T-helper 17 cell (primary cell): ENCODE measurements at regions not wholly inside any gene's neighbourhood (a gene's known extent, or its start where the extent isn't known, plus 50 kb on each side); places are given as distances from the start of the nearest gene placed in this dataset.

Experiments used
- ATAC-seq: fragments of 150-1000 bp; cut with Tn5 transposase; 2 replicates; pipeline ENCODE4 v1.10.0; 2021; ENCODE audit warnings: mild to moderate bottlenecking, moderate library complexity
- DNase-seq, 3 donors: peaks; one replicate each; pipeline versions ENCODE4 v3.0.0 to v3.0.0-alpha.2; 2020 to 2021
- H3K9me3 ChIP-seq: one replicate; pipeline ENCODE4 v1.7.0; 2013; ENCODE audit warnings: low read length, mild to moderate bottlenecking; ENCODE audit not compliant: control insufficient read depth, poor library complexity, severe bottlenecking
- H3K27ac Mint-ChIP-seq: one replicate; pipeline ENCODE4 v1.8.0; 2022; ENCODE audit warnings: mild to moderate bottlenecking, moderate library complexity, mixed read lengths
- H3K27me3 Mint-ChIP-seq: one replicate; pipeline ENCODE4 v1.8.0; 2022; ENCODE audit warnings: mixed read lengths
- H3K36me3 Mint-ChIP-seq: one replicate; pipeline ENCODE4 v1.8.0; 2022; ENCODE audit warnings: low read depth, mixed read lengths
- H3K4me1 Mint-ChIP-seq: one replicate; pipeline ENCODE4 v1.8.0; 2022; ENCODE audit warnings: mild to moderate bottlenecking, mixed read lengths
- H3K4me3 Mint-ChIP-seq: one replicate; pipeline ENCODE4 v1.8.0; 2022; ENCODE audit warnings: mild to moderate bottlenecking, moderate library complexity, mixed read lengths

DNA sequence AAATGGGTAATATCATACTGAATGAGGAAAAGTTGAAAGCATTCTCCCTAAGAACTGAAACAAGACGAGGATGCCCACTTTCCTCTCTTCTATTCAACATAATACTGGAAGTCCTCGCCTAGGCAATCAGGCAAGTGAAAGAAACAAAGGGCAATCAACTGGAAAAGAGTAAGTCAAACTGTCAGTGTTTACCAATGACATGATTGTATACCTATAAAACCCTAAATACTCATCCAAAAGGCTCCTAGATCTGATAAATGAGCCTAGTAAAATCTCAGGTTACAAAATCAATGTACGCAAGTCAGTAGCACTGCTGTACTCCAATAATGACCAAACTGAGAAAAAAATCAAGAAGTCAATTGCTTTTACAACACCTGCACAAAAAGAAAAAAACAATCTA, 575.8 kb upstream of the PRMT6 start:
- no peaks in the 10 kb centered on the region for H3K9me3 ChIP-seq
- Mint-ChIP-seq H3K27ac (no peak overlapping the region), H3K4me3 (no peak overlapping the region), H3K4me1 (no peaks in the 10 kb centered on the region), H3K36me3 (no peaks in the 10 kb centered on the region), H3K27me3 (no peaks in the 10 kb centered on the region)
- DNase-seq (no peak), ATAC-seq (no peak)

DNA sequence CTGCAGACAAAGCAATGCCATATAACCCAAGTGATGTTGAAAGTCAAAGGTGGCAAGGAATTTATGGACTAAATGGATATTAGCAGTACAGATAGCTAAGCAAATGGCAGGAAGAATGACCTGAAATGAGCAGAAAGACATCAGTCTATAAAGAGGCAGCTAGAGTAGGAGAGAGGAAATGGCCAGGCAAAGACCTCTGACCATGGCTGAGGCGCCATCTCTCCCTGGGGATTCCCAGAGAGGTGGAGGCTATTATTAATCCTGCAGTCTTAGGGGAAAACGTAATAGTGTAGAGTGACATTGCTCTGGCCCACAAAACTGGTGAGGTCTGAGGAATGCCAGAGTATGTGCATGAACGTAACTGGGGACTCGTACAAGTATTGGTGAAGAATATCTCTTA, 563.6 kb upstream of the PRMT6 start:
- no peak overlapping the region for H3K4me3 Mint-ChIP-seq
- DNase-seq (no peak), ATAC-seq (no peak)
- no peak overlapping the region for H3K27ac Mint-ChIP-seq
- no peaks in the 10 kb centered on the region for H3K9me3 ChIP-seq
- no peaks in the 10 kb centered on the region for H3K27me3 Mint-ChIP-seq
- no peaks in the 10 kb centered on the region for H3K4me1 Mint-ChIP-seq
- H3K36me3 Mint-ChIP-seq: no peaks in the 10 kb centered on the region

DNA sequence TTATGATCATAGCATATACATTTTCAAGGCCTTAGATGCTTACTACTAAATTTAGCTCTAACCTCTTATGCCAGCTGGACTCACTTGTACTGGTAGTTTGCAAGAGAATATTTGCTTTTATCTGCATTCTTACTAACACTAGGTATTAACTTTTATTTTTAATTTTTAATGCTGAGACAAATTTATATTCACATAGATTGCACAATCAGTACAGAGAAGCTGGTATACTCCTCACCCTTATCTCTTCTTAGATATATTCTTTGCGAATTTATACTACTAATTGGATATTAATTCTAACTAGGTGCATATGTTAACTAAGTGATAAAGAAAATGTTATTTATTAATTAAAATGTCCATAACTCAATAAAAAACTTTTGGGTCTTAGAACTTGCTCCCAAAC, 561.8 kb upstream of the PRMT6 start:
- H3K36me3 Mint-ChIP-seq: no peaks in the 10 kb centered on the region

DNA sequence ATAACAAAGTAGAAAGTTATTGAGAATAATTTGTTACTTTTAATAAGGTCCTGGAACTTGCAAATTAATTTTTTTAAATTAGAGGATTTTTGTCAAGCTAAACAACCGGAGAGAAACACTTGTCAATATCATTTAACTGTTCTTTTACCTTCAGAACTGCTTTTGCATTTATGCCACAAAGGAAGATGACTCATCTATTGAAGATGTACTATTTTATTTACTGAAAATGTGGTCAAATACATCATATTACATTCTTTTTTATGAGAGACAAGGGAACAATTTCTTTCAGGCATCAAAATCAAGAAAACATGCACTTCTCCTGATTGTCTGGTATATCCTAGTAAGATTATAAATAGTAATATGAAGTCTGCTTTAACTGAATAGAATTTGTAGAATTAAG, 558.2 kb upstream of the PRMT6 start:
- Mint-ChIP-seq H3K4me1 (no peaks in the 10 kb centered on the region), H3K4me3 (no peak overlapping the region), H3K27me3 (no peaks in the 10 kb centered on the region), H3K27ac (no peak overlapping the region), H3K36me3 (no peaks in the 10 kb centered on the region)
- no peaks in the 10 kb centered on the region for H3K9me3 ChIP-seq
- no peak for DNase-seq
- no peak for ATAC-seq

More for the DNA sequence above, 561.8 kb upstream of the PRMT6 start:
- Mint-ChIP-seq H3K4me3 (no peak overlapping the region), H3K27ac (no peak overlapping the region), H3K4me1 (no peaks in the 10 kb centered on the region), H3K27me3 (no peaks in the 10 kb centered on the region)
- no peak for DNase-seq
- H3K9me3 ChIP-seq: no peaks in the 10 kb centered on the region
- ATAC-seq: no peak

DNA sequence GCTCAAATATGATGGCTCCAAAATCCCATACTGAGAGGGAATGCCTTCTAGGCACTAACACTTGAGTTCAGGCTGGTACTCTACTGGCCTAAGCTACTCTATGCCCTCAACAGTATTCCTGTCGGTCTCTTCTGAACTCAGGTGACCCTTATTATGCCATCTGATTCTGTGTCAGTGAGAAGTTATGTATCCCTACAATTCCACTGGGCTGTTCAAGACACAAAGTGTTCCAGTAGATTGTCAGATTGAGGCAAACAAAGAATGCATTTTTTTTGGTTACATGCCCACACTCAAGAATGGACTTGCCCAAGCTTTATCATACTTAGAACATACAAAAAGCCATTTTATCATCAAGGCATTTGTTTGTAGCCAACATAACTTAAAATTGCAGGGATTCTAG, 553.8 kb upstream of the PRMT6 start:
- H3K27me3 Mint-ChIP-seq: no peaks in the 10 kb centered on the region
- H3K9me3 ChIP-seq: no peaks in the 10 kb centered on the region
- no peak for DNase-seq
- H3K36me3 Mint-ChIP-seq: no peaks in the 10 kb centered on the region
- no peak overlapping the region for H3K4me3 Mint-ChIP-seq
- no peaks in the 10 kb centered on the region for H3K4me1 Mint-ChIP-seq
- ATAC-seq: no peak
- no peak overlapping the region for H3K27ac Mint-ChIP-seq

DNA sequence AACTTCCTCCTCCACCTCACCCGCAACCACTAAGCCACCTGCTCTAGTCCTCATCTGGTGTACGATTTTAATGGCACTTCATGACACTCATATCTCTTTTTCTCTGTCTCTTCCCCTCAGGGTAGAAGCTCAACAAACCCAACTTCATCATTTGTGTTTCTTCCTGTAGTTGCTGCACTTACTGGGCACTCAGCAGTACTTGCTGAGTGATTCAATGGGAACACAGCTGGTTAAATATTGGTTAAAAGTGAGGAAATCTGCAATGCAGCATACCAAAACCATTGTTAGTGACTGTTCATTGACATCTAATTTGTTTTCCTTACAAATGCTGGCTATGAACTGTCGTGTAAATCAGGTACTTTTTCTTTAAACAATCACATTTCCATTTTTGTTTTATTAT, 541.1 kb upstream of the PRMT6 start:
- H3K27me3 Mint-ChIP-seq: no peaks in the 10 kb centered on the region
- no peak for DNase-seq
- H3K9me3 ChIP-seq: no peaks in the 10 kb centered on the region
- no peak overlapping the region for H3K27ac Mint-ChIP-seq
- no peaks in the 10 kb centered on the region for H3K36me3 Mint-ChIP-seq
- no peaks in the 10 kb centered on the region for H3K4me1 Mint-ChIP-seq
- no peak for ATAC-seq
- no peak overlapping the region for H3K4me3 Mint-ChIP-seq

DNA sequence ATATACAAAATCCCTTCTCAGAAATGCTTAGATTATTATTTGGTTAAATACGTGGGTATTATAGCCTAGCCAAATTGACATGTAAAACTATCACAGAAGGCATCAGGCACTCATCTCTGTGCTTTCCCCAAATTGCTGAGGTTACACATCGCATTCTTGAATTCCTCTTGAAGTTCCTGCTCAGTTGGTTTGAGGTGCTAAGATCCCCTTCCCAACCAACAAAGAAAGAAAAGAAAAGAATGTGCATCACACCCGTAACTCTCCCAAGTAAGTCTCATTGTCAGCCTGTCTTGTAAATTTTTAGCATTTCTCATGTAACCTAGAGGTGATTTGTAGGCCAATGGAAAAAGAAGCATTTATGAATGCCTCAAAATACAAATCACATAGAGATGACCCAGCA, 539.2 kb upstream of the PRMT6 start:
- Mint-ChIP-seq H3K4me3 (no peak overlapping the region), H3K27ac (no peak overlapping the region), H3K4me1 (no peaks in the 10 kb centered on the region), H3K36me3 (no peaks in the 10 kb centered on the region), H3K27me3 (no peaks in the 10 kb centered on the region)
- H3K9me3 ChIP-seq: no peaks in the 10 kb centered on the region
- ATAC-seq: no peak
- DNase-seq: no peak

DNA sequence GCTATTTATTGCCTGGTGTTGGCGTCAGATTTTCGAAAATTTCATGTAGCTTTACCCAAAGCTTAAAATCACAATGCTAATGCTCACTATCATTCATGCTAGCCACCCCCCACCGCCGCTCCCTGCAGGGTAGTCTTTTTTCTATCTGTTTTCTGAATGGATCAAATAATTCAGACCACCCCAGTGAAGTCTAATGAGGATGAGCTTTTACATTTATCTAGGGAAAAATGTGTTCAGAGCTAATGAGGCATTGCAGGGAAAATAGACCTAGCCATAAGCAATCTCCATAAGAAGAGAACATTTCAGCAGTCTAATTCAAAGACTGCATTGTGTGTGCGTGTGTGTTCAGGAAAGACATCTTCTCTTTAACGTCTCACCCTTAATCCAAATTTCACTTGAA, 533.0 kb upstream of the PRMT6 start:
- ATAC-seq (no peak), DNase-seq (no peak)
- H3K9me3 ChIP-seq: no peaks in the 10 kb centered on the region
- no peak overlapping the region for H3K27ac Mint-ChIP-seq
- H3K27me3 Mint-ChIP-seq: no peaks in the 10 kb centered on the region
- H3K4me1 Mint-ChIP-seq: no peaks in the 10 kb centered on the region
- no peak overlapping the region for H3K4me3 Mint-ChIP-seq
- H3K36me3 Mint-ChIP-seq: no peaks in the 10 kb centered on the region

DNA sequence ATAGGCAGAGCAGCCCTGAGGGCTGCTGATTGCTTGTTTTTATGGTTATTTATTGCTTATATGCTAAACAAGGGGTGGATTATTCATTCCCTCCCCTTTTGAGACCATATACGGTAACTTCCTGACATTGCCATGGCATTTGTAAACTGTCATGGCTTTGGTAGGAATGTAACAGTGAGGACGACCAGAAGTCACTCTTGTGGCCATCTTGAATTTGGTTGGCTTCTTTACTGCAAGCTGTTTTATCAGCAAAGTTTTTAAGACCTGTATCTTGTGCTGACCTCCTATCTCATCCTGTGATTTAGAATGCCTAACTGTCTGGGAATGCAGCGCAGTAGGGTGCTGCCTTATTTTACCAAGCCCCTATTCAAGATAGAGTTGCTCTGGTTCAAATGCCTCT, 531.8 kb upstream of the PRMT6 start:
- no peak for DNase-seq
- Mint-ChIP-seq H3K27ac (no peak overlapping the region), H3K27me3 (no peaks in the 10 kb centered on the region), H3K4me3 (no peak overlapping the region), H3K36me3 (no peaks in the 10 kb centered on the region), H3K4me1 (no peaks in the 10 kb centered on the region)
- no peaks in the 10 kb centered on the region for H3K9me3 ChIP-seq
- ATAC-seq: no peak

DNA sequence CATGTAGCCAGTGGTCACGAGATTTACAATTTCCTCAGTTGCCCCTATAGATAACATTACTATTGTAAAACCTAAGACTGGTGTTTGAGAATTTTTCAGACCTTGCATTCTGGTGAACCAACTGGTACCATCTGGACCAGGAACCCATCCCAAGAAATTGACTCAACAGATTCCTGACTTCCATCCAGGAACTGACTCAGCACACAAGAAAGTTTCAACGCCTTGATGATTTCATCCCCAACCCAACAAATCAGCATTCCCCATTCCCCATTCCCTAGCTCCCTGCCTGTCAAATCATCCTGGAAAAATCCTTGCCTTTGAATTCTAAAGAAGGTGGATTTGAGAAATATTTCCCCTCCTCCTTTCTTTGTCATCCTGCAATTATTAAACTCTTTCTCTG, 529.8 kb upstream of the PRMT6 start:
- Mint-ChIP-seq H3K36me3 (no peaks in the 10 kb centered on the region), H3K27ac (no peak overlapping the region), H3K4me3 (no peak overlapping the region), H3K27me3 (no peaks in the 10 kb centered on the region), H3K4me1 (no peaks in the 10 kb centered on the region)
- no peaks in the 10 kb centered on the region for H3K9me3 ChIP-seq
- ATAC-seq: no peak
- no peak for DNase-seq

DNA sequence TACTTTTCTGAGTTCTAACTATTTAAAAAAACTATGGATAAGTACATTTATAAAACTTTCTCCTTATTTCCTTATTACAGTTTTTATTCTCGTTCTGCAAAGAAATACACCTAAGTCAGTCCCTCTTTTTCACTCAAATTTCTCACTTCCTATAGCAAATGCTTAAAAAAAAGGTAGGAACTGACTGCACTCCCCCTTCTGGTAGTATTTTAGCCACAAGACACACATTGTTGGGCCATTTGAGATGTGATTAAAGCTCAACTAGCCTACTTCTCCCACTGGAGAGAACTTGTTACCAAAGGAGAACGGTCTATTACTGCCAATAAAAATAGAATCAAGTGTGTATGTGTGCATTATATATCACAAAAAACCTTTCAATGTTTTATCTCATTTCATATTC, 521.9 kb upstream of the PRMT6 start:
- DNase-seq: no peak
- H3K27me3 Mint-ChIP-seq: no peaks in the 10 kb centered on the region
- no peak for ATAC-seq
- no peak overlapping the region for H3K4me3 Mint-ChIP-seq
- H3K4me1 Mint-ChIP-seq: no peaks in the 10 kb centered on the region
- H3K36me3 Mint-ChIP-seq: no peaks in the 10 kb centered on the region
- H3K27ac Mint-ChIP-seq: no peak overlapping the region
- H3K9me3 ChIP-seq: no peaks in the 10 kb centered on the region

DNA sequence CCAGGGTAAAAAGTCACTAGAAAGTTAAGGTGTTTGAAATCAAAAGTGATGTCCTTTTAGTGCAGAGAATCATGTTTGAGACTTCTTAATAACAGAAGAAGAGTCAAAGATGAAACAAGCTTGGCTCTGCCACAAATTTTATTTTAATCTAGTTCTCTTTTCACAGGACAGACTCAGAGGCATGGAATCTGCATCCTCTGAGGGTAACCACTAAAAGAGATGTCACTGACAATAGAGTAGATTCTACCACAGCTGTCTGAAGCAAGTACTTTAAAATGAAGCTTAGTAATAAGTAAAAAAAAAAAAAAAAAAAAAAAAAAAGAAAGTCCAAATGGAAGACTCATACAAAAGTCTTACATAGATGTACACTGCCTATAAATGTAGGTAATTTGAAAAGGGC, 519.7 kb upstream of the PRMT6 start:
- Mint-ChIP-seq H3K36me3 (no peaks in the 10 kb centered on the region), H3K4me1 (no peaks in the 10 kb centered on the region), H3K4me3 (no peak overlapping the region), H3K27me3 (no peaks in the 10 kb centered on the region), H3K27ac (no peak overlapping the region)
- ATAC-seq: no peak
- no peak for DNase-seq
- no peaks in the 10 kb centered on the region for H3K9me3 ChIP-seq

DNA sequence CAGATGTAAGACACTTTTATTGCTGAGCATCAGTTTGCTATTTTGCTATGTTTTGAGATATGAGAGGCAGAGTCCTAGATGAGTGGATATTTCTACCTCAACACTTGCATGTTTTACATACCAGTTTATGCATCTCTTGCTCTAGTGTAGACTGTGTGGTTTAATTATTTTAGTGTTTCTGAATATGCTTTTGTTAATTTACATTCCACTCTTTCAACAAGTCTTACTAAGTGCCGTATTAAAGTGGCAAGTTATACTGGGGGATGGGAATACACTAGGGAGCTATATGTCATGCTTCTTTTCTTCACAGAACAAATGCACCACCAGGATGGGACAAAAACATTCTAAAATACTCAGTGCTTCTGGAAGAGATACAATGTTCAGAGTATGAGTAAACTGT, 507.7 kb upstream of the PRMT6 start:
- H3K4me3 Mint-ChIP-seq: no peak overlapping the region
- H3K36me3 Mint-ChIP-seq: no peaks in the 10 kb centered on the region
- no peaks in the 10 kb centered on the region for H3K27me3 Mint-ChIP-seq
- H3K4me1 Mint-ChIP-seq: no peaks in the 10 kb centered on the region
- ATAC-seq (no peak), DNase-seq (no peak)
- H3K9me3 ChIP-seq: no peaks in the 10 kb centered on the region
- no peak overlapping the region for H3K27ac Mint-ChIP-seq

DNA sequence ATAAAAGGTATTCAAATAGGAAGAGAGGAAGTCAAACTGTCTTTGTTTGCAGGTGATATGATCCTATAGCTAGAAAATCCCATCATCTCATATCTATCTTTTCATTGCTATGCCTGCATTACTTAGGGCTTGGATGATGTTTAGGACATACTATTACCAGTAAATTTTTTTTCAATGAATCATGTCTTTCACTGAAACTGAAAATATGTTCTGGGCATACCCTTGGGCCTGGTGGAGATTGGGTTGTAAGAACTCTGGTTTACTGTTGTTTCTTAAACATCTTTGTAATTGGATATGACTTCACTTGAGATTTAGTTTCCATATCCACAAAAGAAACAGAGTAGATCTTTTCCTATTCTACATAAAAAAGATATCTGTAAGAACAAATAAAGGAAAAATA, 502.2 kb upstream of the PRMT6 start:
- ATAC-seq (no peak), DNase-seq (no peak)
- Mint-ChIP-seq H3K27ac (no peak overlapping the region), H3K4me1 (no peaks in the 10 kb centered on the region), H3K4me3 (no peak overlapping the region), H3K36me3 (no peaks in the 10 kb centered on the region), H3K27me3 (no peaks in the 10 kb centered on the region)
- H3K9me3 ChIP-seq: no peaks in the 10 kb centered on the region

DNA sequence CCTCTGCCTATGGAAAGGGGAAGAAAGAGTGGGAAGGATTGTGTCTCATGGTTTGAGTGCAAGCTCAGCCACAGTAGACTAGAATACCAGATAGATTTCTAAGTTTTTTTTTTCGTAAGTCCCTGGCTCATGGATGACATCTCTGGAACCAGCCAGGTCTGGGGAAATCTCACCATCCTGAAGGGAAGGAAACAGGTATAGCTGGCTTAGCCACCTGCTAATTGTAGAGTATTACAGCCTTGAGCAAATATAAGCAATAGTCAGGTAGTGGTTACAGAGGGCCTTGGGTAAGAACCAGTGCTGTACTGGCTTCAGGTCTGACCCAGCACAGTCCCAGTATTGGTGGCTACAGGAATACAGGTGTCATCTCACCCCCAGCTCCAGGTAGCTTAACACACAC, 500.9 kb upstream of the PRMT6 start:
- H3K9me3 ChIP-seq: no peaks in the 10 kb centered on the region
- no peaks in the 10 kb centered on the region for H3K4me1 Mint-ChIP-seq
- no peak overlapping the region for H3K27ac Mint-ChIP-seq
- no peak overlapping the region for H3K4me3 Mint-ChIP-seq
- ATAC-seq (no peak), DNase-seq (no peak)
- no peaks in the 10 kb centered on the region for H3K36me3 Mint-ChIP-seq
- H3K27me3 Mint-ChIP-seq: no peaks in the 10 kb centered on the region
